Stimulated activated CD4-positive, alpha-beta T cell treated with anti-CD3 and anti-CD28 coated beads, Interleukin-4, amount 100 ng/mL, for 4 hours (primary cell): ENCODE measurements at regions not wholly inside any gene's neighbourhood (a gene's known extent, or its start where the extent isn't known, plus 50 kb on each side); places are given as distances from the start of the nearest gene placed in this dataset.
"Not testable (repeated sequence)": the region's sequence is repeated elsewhere in the genome, so short reads cannot be mapped to it uniquely, and the experiment has no call there.

Experiments
- DNase-seq, 2 experiments: peaks; one replicate each; pipeline ENCODE4 v3.0.0-alpha.2; 2020

DNA sequence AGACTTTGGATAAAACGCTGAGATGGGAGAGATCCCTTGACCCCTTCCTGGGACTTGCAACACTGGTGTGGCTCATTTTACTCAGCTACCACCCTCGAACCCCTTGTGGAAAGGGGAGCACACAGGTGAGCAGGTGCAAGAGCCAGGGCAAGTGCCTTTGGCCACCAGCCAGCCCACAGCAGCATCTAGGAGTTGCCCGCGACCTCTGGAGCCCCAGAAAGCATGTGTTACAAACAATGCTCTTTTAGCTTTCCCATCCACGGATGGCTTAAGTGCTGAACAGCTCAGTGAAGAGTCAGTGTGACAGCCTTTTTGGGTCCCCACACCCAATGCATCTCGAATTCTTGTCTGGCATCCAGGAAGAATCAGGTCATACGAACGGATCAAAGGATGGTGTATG, 197.8 kb downstream of the MEMO1 start:
- no peak for DNase-seq

DNA sequence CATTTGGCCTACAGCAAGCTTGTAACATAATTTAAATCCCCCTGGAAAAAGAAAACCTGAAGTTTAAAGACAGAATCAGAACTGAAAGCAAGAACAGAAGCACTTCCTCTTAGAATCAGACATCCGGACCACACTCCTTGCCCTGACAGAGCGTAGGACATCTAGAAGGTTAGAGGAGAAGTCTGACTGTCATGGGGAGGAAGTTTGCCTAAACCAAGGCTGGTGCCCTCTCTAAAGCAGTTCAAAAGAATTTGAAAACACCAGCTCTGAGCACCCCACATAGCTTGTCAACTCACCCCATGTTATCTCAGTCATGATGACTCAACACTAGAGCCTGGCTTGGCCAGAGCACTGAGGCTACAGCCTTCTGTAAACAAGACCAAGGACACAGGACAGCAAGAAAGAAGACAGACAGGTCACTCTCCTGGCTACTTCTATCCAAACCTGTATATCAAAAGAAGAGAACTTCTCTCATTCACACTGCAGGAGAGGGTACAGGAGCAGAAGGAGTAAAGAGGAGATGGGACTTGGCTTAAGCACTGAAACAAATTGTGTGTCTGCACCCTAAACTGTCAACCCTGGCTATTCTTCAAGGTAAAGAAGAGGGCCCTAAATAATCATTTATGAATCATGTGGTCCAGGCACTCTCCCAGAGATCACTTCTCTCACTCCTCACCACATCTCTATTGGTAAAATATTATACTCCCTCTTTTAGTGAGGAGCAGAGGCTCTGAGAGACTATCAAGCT, 198.6 kb downstream of the MEMO1 start:
- DNase-seq, result peak in 1 of 2 experiments; percentile 0

DNA sequence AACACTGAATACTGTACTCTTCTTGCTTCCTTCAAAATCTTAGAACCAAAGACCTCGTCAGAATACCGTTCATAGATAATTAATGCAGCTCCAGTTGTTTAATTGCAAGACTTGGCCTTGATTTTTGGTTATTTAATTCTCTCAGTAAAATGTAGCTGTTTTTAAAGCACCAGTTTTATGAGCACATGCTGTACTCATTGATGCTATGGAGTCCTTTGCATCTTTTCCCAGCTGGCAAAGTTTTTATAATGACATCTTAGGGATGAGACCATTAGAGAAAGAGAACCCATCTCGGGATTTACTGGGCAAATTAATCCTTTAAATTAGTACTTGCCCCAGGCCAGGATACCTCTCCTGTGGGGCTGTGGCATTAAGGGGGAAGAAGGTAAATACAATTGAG, 199.3 kb downstream of the MEMO1 start:
- no peak for DNase-seq

DNA sequence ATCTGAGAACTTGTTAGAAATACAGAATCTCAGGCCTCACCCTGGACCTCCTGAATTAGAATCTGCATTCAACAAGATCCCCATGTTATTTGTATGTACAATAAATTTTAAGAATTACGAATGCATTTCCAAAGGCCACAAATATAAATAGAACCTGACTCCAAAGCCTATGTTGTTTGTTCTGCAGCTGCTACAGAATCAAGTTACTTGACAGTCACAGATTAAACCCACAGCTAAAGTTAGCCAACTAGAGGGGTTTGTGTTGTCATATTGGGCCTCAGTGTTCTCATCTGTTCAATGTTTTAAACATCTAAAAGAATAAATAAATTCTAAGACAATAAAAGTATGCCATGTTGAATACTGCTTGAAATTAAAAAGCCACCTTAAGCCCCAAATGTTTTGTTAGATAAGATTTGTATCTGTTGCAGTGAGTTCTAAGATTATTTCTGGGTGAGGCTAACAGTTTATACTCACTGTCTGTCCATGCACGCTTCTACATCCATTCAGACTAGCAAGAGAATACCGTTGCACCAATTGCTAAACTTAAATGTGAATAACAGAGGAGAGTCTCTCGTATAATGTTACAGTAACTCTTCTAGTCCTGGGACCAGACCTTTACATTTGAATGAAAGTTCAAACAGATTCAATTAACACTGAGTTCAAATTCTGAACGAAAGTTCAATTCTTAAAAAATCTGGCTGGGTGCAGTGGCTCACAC, 200.4 kb downstream of the MEMO1 start:
- no peak for DNase-seq

DNA sequence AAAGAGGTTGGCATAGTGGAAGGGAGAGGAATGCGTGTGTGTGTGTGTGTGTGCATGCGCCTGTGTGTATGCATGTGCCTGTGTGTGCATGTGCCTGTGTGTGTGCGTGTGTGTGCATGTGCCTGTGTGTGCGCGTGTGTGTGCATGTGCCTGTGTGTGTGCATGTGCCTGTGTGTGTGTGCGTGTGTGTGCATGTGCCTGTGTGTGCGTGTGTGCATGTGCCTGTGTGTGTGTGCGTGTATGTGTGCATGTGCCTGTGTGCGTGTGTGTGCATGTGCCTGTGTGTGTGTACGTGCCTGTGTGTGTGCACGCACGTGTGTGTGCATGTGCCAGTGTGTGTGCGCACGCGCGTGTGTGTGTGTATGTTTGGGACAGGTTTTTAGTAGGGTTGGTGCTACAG, 205.1 kb downstream of the MEMO1 start:
- DNase-seq, result no peak

DNA sequence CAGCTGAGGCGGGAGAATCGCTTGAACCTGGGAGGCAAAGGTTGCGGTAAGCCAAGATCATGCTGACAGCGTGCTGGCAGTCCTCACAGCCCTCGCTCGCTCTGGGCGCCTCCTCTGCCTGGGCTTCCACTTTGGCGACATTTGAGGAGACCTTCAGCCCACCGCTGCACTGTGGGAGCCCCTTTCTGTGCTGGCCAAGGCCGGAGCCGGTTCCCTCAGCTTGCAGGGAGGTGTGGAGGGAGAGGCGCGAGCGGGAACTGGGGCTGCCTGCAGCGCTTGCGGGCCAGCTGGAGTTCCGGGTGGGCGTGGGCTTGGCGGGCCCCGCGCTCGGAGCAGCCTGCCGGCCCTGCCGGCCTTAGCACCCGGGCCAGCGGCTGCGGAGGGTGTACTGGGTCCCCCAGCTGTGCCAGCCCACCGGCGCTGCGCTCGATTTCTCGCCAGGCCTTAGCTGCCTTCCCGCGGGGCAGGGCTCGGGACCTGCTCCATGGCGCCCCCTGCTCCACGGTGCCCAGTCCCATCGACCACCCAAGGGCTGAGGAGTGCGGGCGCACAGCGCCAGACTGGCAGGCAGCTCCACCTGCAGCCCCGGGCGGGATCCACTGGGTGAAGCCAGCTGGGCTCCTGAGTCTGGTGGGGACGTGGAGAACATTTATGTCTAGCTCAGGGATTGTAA, 207.2 kb downstream of the MEMO1 start:
- not testable (repeated sequence) for DNase-seq

DNA sequence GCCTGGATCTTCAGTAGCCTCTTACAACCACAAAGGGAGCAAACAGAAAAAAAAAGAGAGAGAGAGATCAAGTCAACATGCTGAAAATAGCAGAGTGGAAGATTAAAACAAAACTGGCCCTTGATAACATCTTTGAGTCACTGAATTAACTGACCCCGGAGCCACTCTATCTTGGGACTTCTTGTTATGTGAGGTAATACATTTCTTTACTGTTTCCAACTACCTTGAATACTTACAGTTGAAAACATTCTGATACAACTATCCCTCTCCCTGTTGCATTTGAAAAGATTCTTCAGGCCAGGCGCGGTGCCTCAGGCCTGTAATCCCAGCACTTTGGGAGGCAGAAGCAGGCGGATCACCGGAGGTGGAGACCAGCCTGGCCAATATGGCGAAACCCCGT, 208.1 kb downstream of the MEMO1 start:
- no peak for DNase-seq

DNA sequence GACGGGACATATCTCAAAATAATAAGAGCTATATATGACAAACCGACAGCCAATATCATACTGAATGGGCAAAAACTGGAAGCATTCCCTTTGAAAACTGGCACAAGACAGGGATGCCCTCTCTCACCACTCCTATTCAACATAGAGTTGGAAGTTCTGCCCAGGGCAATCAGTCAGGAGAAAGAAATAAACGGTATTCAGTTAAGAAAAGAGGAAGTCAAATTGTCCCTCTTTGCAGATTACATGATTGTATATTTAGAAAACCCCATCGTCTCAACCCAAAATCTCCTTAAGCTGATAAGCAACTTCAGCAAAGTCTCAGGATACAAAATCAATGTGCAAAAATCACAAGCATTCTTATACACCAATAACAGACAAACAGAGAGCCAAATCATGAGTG, 211.5 kb downstream of the MEMO1 start:
- not testable (repeated sequence) for DNase-seq

DNA sequence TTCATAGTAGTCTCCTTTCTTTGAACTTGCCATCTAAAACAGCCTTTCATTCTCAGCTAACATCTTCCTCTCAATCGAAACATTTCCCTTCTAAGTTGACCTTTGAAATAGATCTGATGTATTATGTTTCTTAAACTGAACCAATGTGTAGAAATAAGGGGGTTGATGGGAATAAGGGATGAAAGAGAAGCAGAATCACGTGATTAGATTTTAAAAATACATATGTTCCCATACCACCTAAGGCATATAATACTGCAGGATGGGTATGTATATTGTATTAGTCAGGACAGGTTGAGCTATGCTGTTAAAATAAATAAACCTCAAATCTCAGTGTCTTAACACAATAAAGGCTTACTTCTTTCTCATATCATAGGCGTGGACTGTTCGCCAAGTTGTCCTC, 207.5 kb upstream of the SRD5A2 start:
- no peak for DNase-seq

DNA sequence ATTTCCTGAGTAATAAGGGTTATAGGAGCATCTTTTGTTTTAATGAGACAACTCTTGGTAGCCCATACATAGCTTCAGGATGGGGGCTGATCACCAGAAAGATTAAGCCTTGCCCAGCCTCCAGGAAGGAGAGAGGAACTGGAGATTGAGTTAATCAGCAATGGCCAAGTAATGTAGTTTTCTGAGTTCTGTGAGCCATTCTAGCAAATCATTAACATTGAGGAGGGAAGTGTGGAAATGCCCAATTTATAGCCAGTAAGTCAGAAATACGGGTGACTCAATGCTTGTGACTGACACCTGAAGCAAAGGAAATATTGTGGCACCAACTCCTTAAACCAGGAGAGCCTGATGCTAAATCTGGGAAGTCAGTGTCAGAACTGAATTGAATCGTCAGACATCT, 205.1 kb upstream of the SRD5A2 start:
- DNase-seq, result no peak

DNA sequence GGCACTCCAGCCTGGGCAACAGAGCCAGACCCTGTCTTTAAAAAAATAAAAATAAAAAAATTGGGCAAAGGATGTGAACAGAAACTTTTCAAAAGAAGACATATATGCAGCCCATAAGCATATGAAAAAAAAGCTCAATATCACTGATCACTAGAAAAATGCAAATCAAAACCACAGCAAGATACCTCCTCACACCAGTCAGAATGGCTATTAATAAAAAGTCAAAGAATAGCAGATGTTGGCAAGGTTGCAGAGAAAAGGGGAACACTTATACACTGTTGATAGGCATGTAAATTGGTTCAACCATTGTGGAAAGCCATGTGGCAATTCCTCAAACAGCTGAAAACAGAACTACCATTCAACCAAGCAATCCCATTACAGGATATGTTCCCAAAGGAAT, 204.1 kb upstream of the SRD5A2 start:
- DNase-seq, result no peak

DNA sequence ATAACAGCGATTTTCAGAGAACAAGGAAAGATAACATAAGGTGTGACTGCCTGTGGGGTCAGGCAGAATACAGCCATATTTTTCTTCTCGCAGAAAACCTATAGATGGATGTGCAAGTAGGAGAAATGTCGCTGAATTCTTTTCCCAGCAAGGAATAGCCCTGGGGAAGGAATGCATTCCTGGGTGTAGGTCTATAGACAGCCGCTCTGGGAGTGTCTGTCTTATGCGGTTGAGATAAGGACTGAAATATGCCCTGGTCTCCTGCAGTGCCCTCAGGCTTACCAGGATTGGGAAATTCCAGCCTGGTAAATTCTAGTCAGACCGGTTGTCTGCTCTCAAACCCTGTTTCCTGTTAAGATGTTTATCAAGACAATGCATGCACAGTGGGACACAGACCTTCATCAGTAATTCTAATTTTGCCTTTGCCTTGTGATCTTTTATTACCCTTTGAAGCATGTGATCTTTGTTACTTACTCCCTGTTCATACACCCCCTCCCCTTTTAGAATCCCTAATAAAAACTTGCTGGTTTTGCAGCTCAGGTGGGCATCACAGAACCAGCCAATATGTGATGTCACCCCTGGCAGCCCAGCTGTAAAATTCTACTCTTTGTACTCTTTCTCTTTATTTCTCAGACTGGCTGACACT, 202.8 kb upstream of the SRD5A2 start:
- not testable (repeated sequence) for DNase-seq

DNA sequence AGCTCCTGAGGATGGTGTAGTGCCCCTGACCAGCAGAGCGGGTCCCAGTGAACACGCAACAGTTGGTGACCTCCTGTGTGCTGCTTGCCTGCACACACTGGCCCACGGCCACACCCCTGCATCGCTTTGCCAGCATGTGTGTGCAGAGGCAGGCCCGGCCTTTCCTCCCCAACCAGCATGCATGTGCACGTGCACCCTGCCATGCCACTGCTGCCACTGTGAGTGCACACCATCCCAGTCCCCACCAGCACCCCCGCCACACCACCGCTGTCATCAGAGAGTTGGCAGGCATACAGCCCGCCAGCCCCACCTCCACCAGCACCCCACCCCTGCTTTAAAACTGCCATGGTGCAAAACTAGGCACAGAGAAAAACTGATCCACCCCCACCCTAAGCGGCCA, 197.4 kb upstream of the SRD5A2 start:
- DNase-seq, result no peak

DNA sequence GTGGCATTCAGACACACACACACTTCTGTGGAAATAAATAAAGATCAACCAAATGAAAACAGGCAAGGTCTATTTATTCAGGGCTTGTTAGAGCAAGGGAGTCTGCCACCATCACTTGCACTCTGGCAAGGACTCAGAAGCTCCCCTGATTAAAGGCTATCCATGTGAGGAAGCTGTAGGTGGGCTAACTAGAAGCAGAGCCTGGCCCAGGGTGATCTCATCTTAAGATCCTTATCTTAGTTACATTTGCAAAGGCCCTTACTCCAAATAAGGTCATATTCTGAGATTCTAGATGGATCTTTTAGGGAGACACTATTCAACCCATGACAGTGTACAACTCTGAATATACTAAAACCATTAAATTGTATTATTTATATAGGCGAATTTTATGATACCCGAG, 190.0 kb upstream of the SRD5A2 start:
- DNase-seq, result no peak

DNA sequence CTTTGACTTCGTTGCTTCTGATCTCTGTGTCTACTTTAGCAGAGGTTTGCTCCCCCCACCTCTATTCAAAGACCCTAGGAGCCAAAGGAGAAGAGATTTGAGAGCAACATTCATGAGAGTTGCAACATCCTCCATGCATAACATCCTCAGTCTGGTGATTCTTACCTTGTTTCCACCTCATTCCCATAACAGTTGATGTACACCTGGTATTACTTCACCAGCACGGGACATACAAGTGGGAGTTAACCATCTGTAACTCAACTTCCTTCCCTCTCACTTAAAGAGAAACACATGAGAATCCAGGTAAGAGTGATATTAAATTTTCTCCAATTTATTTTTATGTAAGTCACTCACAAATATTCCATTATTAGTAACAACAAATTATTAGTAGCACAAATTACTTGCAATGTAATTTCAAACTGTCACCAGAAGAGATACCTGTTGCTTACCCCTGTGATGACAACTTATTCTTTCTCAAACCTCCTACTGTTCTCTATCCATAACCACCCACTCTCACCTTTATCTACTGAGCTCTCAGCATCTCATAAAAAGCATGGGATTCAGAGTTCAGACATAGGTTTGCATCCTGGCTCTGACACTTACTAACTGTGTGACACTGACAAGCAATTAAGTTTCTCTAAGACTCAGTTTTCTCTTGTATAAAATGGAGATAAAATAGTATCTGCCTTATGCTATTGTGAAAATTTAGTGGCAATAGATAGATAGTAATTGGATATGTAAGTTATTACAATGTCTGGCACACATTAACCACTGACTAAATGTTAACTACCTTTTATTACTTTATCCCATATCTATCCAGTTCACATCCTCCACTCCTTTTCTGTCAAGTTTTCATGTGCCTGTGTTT, 184.6 kb upstream of the SRD5A2 start:
- no peak for DNase-seq

DNA sequence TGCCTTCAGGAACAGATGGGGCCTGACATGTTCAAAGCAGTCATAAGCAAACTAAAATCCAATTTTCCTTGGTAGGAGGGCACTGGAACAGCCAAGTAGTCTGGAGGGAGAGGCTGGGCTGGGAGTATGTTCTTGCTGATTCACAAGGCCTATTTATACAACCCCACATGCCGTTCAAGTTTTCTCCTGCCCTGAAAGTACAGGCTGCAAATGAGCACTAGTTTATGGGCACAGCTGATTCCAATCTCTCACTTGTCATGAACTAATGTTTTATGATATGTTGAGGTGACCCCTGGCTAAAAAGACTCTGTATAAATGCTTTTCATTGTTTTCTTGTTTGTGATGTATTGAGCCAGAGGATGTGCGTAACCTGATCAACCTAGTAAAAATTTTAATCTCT, 183.4 kb upstream of the SRD5A2 start:
- no peak for DNase-seq

DNA sequence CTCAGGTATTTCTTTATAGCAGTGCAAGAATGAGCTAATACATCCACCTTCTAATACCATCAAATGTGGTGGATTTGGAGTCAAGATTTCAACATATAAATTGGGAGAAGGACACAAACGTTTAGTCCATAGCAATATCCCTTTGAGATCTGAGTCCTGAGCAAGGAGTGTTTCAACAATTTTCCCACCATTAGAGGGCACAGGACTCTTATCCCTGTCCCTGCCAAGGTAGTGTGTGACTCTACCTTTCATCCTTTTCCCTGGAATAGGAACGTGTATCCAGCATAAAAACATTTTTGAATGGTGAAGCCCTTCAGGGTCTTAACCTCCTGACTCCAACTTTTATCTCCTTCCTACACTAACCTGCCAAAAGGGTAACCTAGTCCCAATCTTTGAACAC, 181.3 kb upstream of the SRD5A2 start:
- DNase-seq, result no peak

DNA sequence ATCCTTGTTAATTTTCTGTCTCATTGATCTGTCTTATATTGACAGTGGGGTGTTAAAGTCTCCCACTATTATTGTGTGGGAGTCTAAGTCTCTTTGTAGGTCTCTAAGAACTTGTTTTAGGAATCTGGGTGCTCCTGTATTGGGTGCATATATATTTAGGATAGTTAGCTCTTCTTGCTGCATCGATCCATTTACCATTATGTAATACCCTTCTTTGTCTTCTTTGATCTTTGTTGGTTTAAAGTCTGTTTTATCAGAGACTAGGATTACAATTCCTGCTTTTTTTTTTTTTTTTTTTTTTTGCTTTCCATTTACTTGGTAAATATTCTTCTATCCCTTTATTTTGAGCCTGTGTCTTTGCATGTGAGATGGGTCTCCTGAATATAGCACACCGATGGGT, 176.6 kb upstream of the SRD5A2 start:
- DNase-seq, result not testable (repeated sequence)

DNA sequence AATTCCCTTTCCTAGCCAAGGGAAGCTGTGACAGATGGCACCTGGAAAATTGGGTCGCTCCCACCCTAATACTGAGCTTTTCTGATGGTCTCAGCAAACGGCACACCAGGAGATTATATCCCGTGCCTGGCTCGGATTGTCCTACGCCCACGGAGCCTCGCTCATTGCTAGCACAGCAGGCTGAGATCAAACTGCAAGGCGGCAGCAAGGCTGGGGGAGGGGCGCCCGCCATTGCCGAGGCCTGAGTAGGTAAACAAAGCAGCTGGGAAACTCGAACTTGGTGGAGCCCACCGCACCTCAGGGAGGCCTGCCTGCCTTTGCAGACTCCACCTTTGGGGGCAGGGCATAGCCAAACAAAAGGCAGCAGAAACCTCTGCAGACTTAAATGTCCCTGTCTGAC, 168.0 kb upstream of the SRD5A2 start:
- DNase-seq, result not testable (repeated sequence)

DNA sequence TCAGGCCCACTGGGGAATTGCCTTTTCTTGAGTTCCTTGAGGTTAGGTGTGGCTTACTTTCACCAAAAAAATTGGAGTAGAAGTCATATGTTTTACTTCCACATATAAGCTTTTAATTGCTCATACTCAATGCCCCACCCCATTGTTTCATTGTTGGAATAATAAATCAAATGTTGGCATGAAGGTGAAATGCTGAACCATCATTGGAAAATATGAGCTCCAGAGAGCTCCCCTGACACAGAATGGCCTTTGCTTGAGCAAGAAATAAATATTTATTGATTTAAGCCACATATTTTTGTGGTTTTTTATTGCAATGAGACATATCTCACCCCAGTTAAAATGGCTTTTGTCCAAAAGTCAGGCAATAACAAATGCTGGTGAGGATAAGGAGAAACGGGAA, 167.3 kb upstream of the SRD5A2 start:
- DNase-seq, result no peak

DNA sequence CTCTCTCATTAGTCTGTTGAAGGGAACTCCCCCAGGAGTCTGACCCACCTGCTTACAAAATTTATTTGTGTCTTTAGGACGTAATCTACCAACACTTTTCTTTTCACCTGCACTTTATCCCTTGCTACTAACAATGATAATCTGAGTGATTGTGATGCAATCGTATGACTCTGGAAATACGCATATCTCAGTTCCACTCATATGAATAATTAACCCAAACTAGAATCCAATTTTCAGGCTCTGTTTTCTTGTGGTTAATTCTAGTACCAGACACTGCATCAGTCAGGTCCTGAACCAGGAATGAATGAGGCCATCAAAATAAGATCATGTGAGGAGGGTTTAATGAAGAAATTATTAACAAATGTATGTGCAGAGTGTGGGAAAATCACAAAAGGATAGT, 158.4 kb upstream of the SRD5A2 start:
- DNase-seq, result no peak

DNA sequence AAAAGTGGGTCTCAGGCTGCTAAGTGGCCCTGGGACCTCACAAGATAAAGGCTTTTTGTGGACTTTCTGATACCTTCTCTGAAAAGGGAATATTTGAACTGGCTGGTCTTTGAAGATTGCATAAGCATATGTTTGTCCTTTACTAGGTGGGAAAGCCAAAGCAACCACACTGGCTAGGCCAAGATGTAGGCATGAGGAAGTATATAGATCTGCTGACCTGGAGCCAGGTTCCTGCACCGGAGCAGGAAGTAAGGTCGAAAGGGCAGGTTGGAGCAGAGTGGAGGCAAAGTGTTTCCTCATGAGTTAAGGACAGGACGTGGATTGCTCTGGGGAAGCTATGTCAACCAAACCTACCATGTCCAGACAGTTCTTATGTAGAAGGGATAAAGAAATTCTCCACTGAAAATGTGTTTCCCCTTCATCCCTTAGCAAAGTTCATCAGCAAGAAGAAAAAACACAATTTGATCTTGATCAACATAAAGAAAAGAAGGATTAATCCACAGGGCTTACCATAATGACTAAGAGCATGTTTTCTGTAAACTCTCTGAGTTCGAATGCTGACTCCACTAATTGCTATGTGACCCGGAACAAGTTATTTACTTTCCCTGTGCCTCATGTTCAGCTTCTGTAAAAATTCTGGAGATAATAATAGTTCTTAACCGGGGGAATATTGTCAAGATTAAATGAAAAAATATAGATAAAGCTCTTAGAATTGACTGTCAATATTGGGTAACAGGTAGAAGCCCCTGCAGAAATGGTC, 156.1 kb upstream of the SRD5A2 start:
- no peak for DNase-seq
